ENCODE measurements at regions not wholly inside any gene's neighbourhood (a gene's known extent, or its start where the extent isn't known, plus 50 kb on each side); places are given as distances from the start of the nearest gene placed in this dataset.
A peak's percentile ranks its signal among the peaks of the same experiment; 100 is the strongest.

DNA sequence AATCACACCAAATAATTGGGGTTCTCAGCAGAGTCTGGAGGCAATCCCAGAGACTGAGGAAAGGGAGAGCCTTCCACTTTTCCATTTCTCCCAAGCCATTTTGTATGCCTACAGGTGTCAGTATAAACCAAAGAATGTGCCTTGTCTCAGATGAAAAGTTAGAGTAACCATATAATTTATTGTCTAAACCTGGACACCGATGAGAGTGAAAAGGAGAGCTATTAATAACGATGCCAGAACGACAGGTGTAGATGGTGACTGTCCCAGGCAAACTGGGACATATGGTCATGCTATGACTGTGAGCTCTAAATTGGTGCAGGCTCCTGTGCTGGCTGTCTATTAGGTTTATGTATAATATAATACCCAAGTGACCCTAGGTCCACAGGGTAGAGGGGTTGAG is 219.6 kb downstream of the ARHGAP12 start:
- no peak for DNase-seq

DNA sequence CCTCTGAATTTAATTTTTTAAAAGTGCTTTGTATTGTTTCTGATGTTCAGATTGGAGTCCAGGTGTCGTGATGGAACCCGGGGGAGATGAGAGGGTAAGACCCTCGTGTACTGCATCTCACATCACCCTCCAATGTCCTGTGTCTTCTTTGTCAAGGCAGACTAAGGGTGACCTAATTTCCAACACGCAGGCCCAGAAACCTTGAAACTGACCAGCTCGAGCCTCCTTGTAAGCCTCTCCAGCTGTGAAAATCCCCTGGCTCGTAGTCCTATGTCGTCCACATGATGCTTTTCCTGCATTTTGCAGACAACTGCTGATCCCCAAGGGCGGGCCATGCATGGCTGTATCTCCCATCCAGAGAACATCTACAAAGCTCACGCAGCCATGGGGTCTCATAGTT is 220.2 kb downstream of the ARHGAP12 start:
- no peak for DNase-seq

- DNase-seq = no peak
These were observed 220.6 kb downstream of the ARHGAP12 start for GRCh38 chr10:31708046-31708445.

DNA sequence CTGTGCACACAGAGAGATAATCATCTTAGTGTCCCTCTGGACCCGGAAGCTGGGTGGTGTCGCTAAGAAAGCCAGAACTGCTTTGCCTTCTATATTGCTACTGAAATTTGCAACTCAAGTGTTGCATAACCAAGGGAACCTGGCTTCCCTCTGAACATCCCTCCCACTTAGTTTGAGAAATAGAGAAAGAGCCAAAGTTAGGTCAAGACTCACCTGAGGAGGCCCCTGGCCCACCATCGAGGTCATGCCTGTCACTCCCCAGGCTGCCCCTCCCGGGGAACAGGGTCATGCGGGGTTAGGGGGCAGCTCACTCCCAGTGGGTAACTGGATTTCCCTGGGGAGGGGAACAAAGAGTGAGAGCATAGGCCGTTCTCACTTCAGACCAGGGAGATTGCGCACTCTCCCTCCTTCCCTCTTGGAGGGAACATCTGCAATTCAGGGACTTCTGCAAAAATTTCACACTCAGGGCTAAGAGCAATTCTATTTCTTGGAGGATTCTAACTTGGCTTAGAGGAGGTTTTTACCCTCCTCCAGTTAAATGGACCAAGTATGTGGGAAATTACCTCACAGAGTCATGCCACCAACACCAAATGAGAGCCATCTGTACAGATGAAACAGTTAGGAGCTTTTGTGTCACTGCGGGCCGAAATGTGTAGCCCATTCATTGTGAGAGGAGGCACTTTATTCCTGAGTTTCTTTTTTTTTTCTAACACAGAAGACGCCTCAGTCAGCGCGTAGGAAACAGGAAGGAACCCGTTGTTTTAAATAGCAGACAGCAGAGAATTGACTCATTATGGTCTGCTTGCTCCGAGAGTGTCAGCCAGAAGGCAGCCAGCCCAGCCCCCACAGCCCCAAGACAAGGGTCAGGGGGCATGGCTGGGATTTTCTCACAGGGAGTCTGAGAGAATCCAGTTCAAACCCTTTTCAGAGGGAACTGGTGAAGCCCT is 221.3 kb downstream of the ARHGAP12 start:
- peak; percentile 89 to 97 for DNase-seq

GRCh38 chr10:31706464-31707092 is 222.1 kb downstream of the ARHGAP12 start:
- DNase-seq = no peak

DNA sequence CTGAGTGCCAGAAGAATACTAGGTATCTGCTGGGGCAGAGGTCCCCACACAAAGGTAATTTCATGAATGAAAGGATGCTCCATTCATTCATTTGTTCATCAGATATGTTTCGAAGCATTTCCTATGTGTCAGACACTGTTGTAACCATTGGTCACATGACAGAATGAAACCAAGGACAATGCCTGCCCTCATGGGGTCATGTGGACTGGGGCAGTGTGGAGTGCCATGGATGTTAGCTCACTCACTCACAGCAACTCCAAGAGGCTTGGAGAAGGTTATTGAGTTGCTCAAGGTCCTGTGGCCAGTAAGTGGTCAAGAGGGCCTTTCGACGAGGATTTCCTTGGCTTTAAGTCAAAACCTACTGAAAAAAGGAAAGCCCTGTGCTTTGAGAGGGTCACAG is 223.5 kb downstream of the ARHGAP12 start:
- DNase-seq = no peak

- DNase-seq = no peak
These were observed 224.4 kb downstream of the ARHGAP12 start for GRCh38 chr10:31704195-31704594.

GRCh38 chr10:31702954-31703353 is 225.7 kb downstream of the ARHGAP12 start:
- DNase-seq = no peak

DNA sequence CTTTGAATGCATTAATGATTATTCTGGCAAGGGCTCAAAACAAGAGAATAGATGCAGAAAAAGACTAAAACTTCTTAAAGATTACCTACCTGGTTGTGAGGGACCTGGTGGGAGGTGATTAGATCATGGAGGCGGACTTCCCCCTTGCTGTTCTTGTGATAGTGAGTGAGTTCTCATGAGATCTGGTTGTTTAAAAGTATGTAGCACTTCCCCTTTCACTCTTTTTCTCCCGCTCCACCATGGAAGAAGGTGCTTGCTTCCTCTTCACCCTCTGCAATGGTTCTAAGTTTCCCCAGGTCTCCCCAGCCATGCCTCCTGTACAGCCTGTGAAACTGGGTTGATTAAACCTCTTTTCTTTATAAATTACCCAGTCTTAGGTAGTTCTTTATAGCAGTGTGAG is 226.6 kb downstream of the ARHGAP12 start:
- peak; percentile 67 to 84 for DNase-seq

DNA sequence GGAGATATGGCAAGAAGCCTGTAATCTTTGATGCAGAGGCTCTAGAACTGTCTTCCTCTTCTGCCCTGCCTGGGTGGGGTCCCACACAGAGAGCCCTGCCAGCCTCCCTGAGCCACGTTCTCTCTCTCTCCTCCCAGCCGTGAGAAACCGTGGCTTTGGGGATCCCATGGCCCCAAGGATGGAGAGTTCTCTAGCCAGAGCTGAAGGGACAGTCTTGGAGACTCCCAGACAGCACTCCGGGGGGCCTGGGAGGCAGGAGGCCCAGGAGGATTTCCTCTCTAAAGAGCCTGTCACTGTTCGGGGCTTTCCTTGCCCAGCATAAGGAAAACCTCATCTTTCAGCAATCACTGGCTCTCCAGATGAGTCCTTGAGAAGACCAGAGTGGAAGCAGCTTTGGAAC is 227.1 kb downstream of the ARHGAP12 start:
- peak; percentile 45 to 87 for DNase-seq

- DNase-seq = no peak
These were observed 228.4 kb downstream of the ARHGAP12 start for GRCh38 chr10:31700181-31700611.

- DNase-seq = peak in 1 of 2 donors; percentile 60
These were observed 230.3 kb downstream of the ARHGAP12 start for GRCh38 chr10:31698181-31698830.

DNA sequence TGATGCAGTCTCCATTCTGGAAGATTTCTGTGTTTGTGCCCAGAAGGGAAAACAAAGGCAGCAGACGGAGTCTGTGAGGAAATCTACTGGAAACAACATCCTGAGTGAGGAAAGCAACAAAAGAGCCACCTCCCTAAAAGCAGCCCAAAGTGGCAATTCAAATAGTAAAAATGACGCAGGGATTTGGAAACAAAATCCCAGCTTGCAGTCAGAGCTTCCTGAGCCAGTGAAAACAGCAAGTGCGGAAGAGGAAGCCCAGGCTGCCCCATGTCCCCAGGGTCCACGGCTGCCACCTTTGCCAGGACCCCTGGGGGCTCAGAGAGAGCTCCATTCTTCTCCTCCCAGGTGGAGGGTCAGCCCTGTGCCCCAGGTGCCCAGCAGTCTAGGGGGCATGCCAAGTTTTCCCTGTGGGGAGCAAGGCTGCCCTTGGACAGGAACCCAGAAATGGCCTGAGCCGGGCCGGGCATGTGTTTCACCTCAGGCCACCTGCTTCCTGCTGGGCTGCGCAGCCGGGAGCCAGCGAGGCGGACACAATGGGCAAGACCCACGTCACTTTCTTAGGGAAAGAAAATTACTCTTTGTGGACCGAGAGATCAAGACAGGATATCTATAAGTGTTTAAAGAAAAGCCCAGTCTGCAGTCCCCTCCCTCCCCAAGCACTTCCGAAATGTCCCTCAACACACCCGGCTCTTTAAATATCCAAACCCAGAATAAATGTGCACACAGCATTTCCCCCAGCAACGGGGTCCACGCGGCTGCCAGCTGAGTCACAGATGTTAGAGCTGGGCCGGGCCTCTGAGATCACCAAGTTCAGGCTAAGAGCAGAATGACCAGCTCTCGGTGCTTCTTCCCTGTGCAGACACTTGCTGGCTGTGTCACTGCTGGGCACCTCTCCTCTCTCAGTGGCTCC is 231.1 kb downstream of the ARHGAP12 start:
- DNase-seq = peak; percentile 74 to 83

DNA sequence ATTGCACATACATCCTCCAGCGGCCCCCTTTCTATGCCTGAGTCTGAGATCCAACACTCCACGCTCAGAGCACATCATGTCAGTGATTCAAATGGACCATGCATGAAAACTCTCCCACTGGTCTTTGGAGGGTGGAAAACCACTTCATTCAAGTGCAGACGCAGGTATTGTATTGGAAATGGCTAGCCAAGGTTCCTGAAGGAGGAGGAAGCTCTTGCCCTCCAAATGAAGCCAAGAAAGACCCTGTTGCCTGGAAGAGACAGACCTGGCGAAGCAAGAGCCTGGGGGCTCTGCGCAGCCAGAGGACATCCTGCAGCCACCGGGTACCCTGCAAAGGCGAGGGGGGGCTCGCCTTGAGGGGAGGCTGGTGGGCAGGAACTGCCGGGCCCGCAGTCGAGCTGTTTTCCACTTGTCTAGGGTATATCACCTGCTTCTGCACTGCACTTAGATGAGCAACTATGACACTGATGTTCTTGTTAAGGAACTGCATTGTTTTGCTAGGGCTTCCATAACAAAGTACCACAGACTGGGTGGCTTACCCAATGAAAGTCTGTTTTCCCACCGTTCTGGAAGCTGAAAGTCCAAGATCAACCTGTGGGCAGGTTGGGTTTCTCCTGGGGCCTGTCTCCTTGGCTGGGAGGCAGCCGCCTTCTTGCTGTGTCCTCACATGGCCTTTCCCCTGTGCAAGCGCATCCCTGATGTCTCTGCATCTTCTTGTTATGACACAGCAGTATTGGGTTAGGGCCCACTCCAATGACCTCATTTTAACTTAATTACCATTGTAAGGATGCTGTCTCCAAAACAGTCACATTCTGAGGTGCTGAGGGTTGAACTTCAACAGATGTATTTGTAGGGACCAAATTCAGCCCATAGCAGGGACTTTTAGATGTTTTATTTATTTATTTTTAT is 233.4 kb downstream of the ARHGAP12 start:
- DNase-seq = no peak

GRCh38 chr10:31694126-31694685 is 234.4 kb downstream of the ARHGAP12 start:
- DNase-seq = no peak

DNA sequence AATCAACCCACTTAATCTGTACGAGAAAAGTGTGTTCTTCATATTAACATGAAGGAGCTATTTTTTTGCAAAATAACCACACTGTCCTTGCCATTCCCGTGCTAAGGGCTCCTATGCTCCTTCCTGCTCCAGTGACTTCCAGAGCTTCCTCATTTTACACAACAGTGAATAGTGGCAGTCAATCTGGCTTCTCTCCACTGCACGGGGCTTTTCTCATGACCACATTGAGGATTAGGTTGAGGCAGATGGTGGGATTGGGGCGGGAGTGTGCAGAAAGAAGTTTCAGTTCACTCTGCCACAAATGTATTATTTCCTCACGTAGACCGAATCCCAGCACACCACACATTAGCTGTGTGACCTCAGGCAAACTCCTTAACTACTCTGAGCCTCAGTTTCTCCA is 235.1 kb downstream of the ARHGAP12 start:
- DNase-seq = peak in 1 of 2 donors; percentile 62

DNA sequence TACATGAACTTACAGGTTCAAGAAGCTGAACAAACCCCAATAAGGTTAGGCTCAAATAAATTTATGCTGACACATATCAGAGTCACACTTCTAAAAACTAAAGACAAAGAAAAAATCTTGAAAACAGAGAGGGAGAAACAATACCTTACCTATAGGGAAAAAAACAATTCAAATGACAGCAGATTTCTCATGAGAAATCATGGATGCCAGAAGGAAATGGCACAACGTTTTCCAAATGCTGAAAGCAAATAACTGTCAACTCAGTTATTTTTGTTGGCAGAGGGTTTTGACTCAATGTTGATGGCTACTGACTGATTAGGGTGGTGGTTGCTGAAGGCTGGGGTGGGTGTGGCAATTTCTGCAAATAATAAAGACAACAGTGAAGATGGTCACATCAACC is 239.4 kb downstream of the ARHGAP12 start:
- no peak for DNase-seq

DNA sequence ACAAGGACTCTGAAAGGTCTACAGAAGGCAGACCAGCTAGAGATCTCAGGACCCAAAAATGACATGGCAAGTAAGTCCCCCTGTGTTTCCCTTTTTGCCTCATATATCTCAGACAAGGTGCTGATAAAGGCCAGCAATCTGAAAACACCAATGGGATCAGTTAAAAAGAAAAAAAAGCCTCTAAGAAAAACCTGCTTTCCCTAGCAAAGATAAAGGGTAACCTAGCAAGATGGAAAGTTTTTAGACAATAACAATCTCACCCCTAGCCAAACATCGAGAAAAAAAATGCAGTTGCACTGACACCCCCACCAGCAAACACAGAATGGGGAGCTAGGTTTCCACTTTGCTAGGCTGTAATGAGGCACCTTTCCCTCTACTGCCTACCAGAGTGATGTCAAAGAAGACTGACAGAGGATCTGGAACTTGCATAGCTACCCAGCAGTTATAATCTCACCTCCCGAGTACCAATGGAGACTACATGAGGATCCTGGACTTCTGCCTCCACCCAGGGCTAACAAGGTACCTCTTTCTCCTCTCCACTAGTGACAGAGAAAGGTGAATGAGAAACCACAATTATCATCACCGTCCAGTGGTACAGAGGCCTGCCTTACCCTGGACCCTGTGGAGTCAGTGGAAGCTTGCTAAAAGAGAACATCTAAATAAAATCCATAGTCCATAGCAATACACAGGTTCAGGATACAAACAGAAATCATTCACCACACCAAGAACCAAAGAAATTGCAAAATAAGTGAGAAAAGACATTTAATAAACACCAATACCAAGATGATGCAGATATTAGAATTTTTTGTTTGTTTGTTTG is 240.8 kb downstream of the ARHGAP12 start:
- DNase-seq = no peak

- DNase-seq = no peak
These were observed 242.0 kb downstream of the ARHGAP12 start for GRCh38 chr10:31686599-31686998.

DNA sequence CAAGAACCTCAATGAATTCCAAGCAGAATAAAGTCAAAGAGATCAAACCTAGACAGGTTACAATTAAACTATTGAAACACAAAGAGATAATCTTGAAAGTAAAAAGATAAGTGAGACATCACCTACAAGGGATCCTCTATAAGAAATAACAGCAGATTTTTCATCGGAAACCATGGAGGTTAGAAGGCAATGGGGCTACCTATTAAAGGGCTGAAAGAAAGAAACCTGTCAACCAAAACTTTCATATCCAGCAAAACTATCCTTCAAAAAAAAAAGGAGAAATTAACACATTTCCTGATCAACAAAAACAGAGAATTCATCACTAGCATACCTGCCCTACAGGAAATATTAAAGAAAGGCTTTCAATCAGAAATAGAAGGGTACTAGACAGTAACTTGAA is 244.9 kb downstream of the ARHGAP12 start:
- no peak for DNase-seq

Measured in inflammatory macrophage treated with lipopolysaccharide for 1 hour (primary cell).